Keratinocyte (primary cell): ENCODE measurements at regions not wholly inside any gene's neighbourhood (a gene's known extent, or its start where the extent isn't known, plus 50 kb on each side); places are given as distances from the start of the nearest gene placed in this dataset.

Experiments
- DNase-seq: peaks from one replicate; pipeline ENCODE4 v3.0.0-alpha.2; 2011; ENCODE audit warnings: low read depth, missing footprints, low spot score
- FAIRE-seq: peaks from 2 replicates; lab custom pipeline; 2011; peaks lifted over from hg19 to GRCh38; lab: Jason Lieb, UNC
- H2AFZ ChIP-seq: 2 replicates; pipeline ENCODE4 v1.6.0; 2012; ENCODE audit warnings: low read length, control low read depth, inconsistent platforms; ENCODE audit not compliant: control insufficient read depth
- H3K27ac ChIP-seq: 2 replicates; pipeline ENCODE4 v1.5.1; 2011; ENCODE audit warnings: low read length; ENCODE audit not compliant: control insufficient read depth, insufficient read depth
- H3K27me3 ChIP-seq: 3 replicates; pipeline ENCODE4 v1.6.0; 2011; ENCODE audit warnings: low read length; ENCODE audit not compliant: control insufficient read depth, insufficient read depth; ENCODE audit errors: extremely low read depth
- H3K36me3 ChIP-seq, 2 experiments: 2 replicates in 1 of 2; 3 replicates in 1 of 2; pipeline ENCODE4 v1.5.1; 2011; ENCODE audit warnings: low read length in 2 of 2, mild to moderate bottlenecking in 1 of 2; ENCODE audit not compliant: control insufficient read depth in 2 of 2, insufficient read depth in 2 of 2; ENCODE audit errors: extremely low read depth in 1 of 2
- H3K4me1 ChIP-seq: 3 replicates; pipeline ENCODE4 v1.5.1; 2011; ENCODE audit warnings: low read length; ENCODE audit not compliant: control insufficient read depth, insufficient read depth; ENCODE audit errors: extremely low read depth
- H3K4me2 ChIP-seq: 3 replicates; pipeline ENCODE4 v1.6.0; 2011; ENCODE audit warnings: low read depth, low read length; ENCODE audit not compliant: control insufficient read depth, insufficient read depth; ENCODE audit errors: extremely low read depth
- H3K4me3 ChIP-seq, 3 experiments: fragments of 200-600 bp in 1 of 3; sonication (generic) in 1 of 3; 2 replicates in 2 of 3; 3 replicates in 1 of 3; pipeline ENCODE4 v1.5.1; 2011 to 2016; ENCODE audit warnings: low read length in 3 of 3, mild to moderate bottlenecking in 3 of 3, control low read depth in 2 of 3, inconsistent platforms in 1 of 3, low read depth in 1 of 3, mixed read lengths in 1 of 3, mixed run types in 1 of 3, moderate library complexity in 1 of 3; ENCODE audit not compliant: control insufficient read depth in 2 of 3, insufficient read depth in 2 of 3; ENCODE audit errors: extremely low read depth in 1 of 3
- H3K79me2 ChIP-seq: 2 replicates; pipeline ENCODE4 v1.6.0; 2012; ENCODE audit warnings: low read length; ENCODE audit not compliant: control insufficient read depth, insufficient read depth
- H3K9ac ChIP-seq: 3 replicates; pipeline ENCODE4 v1.6.0; 2011; ENCODE audit warnings: low read length; ENCODE audit not compliant: control insufficient read depth, insufficient read depth; ENCODE audit errors: extremely low read depth
- H3K9me1 ChIP-seq: 3 replicates; pipeline ENCODE4 v1.6.0; 2011; ENCODE audit warnings: low read length; ENCODE audit not compliant: control insufficient read depth, insufficient read depth; ENCODE audit errors: extremely low read depth
- H3K9me3 ChIP-seq: 2 replicates; pipeline ENCODE4 v1.5.1; 2012; ENCODE audit warnings: low read depth, low read length; ENCODE audit not compliant: control insufficient read depth
- H4K20me1 ChIP-seq: 3 replicates; pipeline ENCODE4 v1.6.0; 2011; ENCODE audit warnings: low read length; ENCODE audit not compliant: control insufficient read depth, insufficient read depth; ENCODE audit errors: extremely low read depth
- CTCF ChIP-seq, 3 experiments: IDR thresholded peaks in 1 of 3; conservative IDR thresholded peaks in 1 of 3; optimal IDR thresholded peaks in 1 of 3; 2 replicates in 2 of 3; 3 replicates in 1 of 3; pipeline versions ENCODE3 to v1.5.1; 2011; ENCODE audit warnings: low read length in 3 of 3, mild to moderate bottlenecking in 3 of 3, moderate library complexity in 2 of 3, control low read depth in 1 of 3, inconsistent platforms in 1 of 3; ENCODE audit not compliant: insufficient read depth in 2 of 3; ENCODE audit errors: extremely low read depth in 1 of 3
- EZH2 ChIP-seq: IDR thresholded peaks from one replicate; pipeline ENCODE4 v1.6.1; 2012; ENCODE audit warnings: inconsistent platforms, mild to moderate bottlenecking, low read length, moderate library complexity
- dilution Hi-C: fragments of 300-500 bp; cut with MboI; formaldehyde crosslinking; loops from one replicate; pipeline ENCODE4 v1.7.0; 2020; ENCODE audit warnings: low sequenced_read_pairs; ENCODE audit not compliant: extremely low pct_ligation_motif_present

GRCh38 chr6:104218116-104218515 is 641.6 kb downstream of the HACE1 start:
- Histone ChIP-seq H3K9ac (no peak overlapping the region), H4K20me1 (no peaks in the 10 kb centered on the region), H3K9me3 (no peaks in the 10 kb centered on the region), H3K4me3 (no peak overlapping the region), H3K4me1 (no peaks in the 10 kb centered on the region), H3K27me3 (no peaks in the 10 kb centered on the region), H3K27ac (no peak overlapping the region), H3K79me2 (no peaks in the 10 kb centered on the region), H3K9me1 (no peaks in the 10 kb centered on the region), H3K4me2 (no peak overlapping the region), H2AFZ (no peak overlapping the region), H3K36me3 (no peaks in the 10 kb centered on the region)
- TF ChIP-seq EZH2 (no peak), CTCF (optimal IDR thresholded peaks at IDR 0.05 in 1 of 3, IDR thresholded peaks at IDR 0.05 in 1 of 3, conservative IDR thresholded peaks at IDR 0.05 in 1 of 3; ENCODE audit: extremely low read depth in 1 of 3, insufficient read depth in 2 of 3, low read length in 3 of 3) (no peak)
- no peak for DNase-seq
- no peak for FAIRE-seq
- dilution Hi-C loops: no loop called here

- Histone ChIP-seq H3K27ac (no peak overlapping the region), H3K9ac (no peak overlapping the region), H2AFZ (no peak overlapping the region), H4K20me1 (no peaks in the 10 kb centered on the region), H3K79me2 (no peaks in the 10 kb centered on the region), H3K27me3 (no peaks in the 10 kb centered on the region), H3K9me1 (no peaks in the 10 kb centered on the region), H3K4me2 (no peak overlapping the region), H3K9me3 (no peaks in the 10 kb centered on the region), H3K4me3 (no peak overlapping the region), H3K36me3 (no peaks in the 10 kb centered on the region), H3K4me1 (no peaks in the 10 kb centered on the region)
- FAIRE-seq: no peak
- dilution Hi-C loops: no loop called here
- no peak for DNase-seq
- TF ChIP-seq EZH2 (no peak), CTCF (optimal IDR thresholded peaks at IDR 0.05 in 1 of 3, IDR thresholded peaks at IDR 0.05 in 1 of 3, conservative IDR thresholded peaks at IDR 0.05 in 1 of 3; ENCODE audit: extremely low read depth in 1 of 3, insufficient read depth in 2 of 3, low read length in 3 of 3) (no peak)
Measured at GRCh38 chr6:104214901-104215300, 644.8 kb downstream of the HACE1 start.
